D721Med (cell line): ENCODE measurements at regions not wholly inside any gene's neighbourhood (a gene's known extent, or its start where the extent isn't known, plus 50 kb on each side); places are given as distances from the start of the nearest gene placed in this dataset.
"Not testable (repeated sequence)": the region's sequence is repeated elsewhere in the genome, so short reads cannot be mapped to it uniquely, and the experiment has no call there.

Experiments used
- DNase-seq: peaks from one replicate; pipeline ENCODE4 v3.0.0; 2011; ENCODE audit warnings: low spot score; ENCODE audit not compliant: insufficient read length
- FAIRE-seq: peaks from 2 replicates; lab custom pipeline; 2011; peaks lifted over from hg19 to GRCh38; lab: Jason Lieb, UNC
- CTCF ChIP-seq: IDR thresholded peaks from 2 replicates; pipeline ENCODE4 v1.5.1; 2012; ENCODE audit warnings: mild to moderate bottlenecking, control low read depth; ENCODE audit not compliant: insufficient read depth; ENCODE audit errors: missing control alignments

GRCh38 chr10:61020420-61021158 lies 76.6 kb upstream of the RHOBTB1 start:
- no peak for TF ChIP-seq CTCF
- DNase-seq (no peak), FAIRE-seq (no peak)

- no peak for TF ChIP-seq CTCF
- DNase-seq (no peak), FAIRE-seq (no peak)
These were observed 74.2 kb upstream of the RHOBTB1 start for GRCh38 chr10:61018146-61018545.

- DNase-seq, result no peak
- no peak for FAIRE-seq
These were observed 72.6 kb upstream of the RHOBTB1 start for GRCh38 chr10:61016630-61017029.

GRCh38 chr10:61016007-61016406 lies 72.0 kb upstream of the RHOBTB1 start:
- FAIRE-seq, result no peak
- no peak for DNase-seq

More at GRCh38 chr10:61016630-61017029, 72.6 kb upstream of the RHOBTB1 start:
- TF ChIP-seq CTCF, result no peak

GRCh38 chr10:61010863-61011262 lies 66.9 kb upstream of the RHOBTB1 start:
- FAIRE-seq (no peak), DNase-seq (no peak)
- no peak for TF ChIP-seq CTCF

More at GRCh38 chr10:61016007-61016406, 72.0 kb upstream of the RHOBTB1 start:
- TF ChIP-seq CTCF, result no peak

- DNase-seq, FAIRE-seq: not testable (repeated sequence)
These were observed 59.1 kb upstream of the RHOBTB1 start for GRCh38 chr10:61003069-61003468.

GRCh38 chr10:61001731-61002122 lies 57.7 kb upstream of the RHOBTB1 start:
- FAIRE-seq (no peak), DNase-seq (no peak)
- no peak for TF ChIP-seq CTCF
